SU-DHL-6 (cell line): ENCODE measurements at regions not wholly inside any gene's neighbourhood (a gene's known extent, or its start where the extent isn't known, plus 50 kb on each side); places are given as distances from the start of the nearest gene placed in this dataset.

ENCODE experiments used
- EZH2phosphoT487 ChIP-seq: fragments of 200-600 bp; sonication (generic), shearing (Covaris generic); conservative IDR thresholded peaks from 2 replicates; pipeline ENCODE4 v1.6.1; 2018; ENCODE audit warnings: mild to moderate bottlenecking, antibody characterized with exemption, low read length, moderate library complexity, mixed read lengths
- TF ChIP-seq, protein P1 (sequence below): fragments of 200-600 bp; sonication (generic); IDR thresholded peaks from one replicate; pipeline ENCODE4 v1.5.1; 2017; ENCODE audit warnings: antibody characterized with exemption, mild to moderate bottlenecking, low read length, moderate library complexity; ENCODE audit not compliant: insufficient read depth, poor library complexity, severe bottlenecking

GRCh38 chr16:86048221-86048620 is 149.3 kb downstream of the IRF8 start:
- TF ChIP-seq, protein P1, sequence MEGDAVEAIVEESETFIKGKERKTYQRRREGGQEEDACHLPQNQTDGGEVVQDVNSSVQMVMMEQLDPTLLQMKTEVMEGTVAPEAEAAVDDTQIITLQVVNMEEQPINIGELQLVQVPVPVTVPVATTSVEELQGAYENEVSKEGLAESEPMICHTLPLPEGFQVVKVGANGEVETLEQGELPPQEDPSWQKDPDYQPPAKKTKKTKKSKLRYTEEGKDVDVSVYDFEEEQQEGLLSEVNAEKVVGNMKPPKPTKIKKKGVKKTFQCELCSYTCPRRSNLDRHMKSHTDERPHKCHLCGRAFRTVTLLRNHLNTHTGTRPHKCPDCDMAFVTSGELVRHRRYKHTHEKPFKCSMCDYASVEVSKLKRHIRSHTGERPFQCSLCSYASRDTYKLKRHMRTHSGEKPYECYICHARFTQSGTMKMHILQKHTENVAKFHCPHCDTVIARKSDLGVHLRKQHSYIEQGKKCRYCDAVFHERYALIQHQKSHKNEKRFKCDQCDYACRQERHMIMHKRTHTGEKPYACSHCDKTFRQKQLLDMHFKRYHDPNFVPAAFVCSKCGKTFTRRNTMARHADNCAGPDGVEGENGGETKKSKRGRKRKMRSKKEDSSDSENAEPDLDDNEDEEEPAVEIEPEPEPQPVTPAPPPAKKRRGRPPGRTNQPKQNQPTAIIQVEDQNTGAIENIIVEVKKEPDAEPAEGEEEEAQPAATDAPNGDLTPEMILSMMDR, result no peak
- TF ChIP-seq EZH2phosphoT487, result no peak
